ENCODE measurements at regions not wholly inside any gene's neighbourhood (a gene's known extent, or its start where the extent isn't known, plus 50 kb on each side); places are given as distances from the start of the nearest gene placed in this dataset.

DNA sequence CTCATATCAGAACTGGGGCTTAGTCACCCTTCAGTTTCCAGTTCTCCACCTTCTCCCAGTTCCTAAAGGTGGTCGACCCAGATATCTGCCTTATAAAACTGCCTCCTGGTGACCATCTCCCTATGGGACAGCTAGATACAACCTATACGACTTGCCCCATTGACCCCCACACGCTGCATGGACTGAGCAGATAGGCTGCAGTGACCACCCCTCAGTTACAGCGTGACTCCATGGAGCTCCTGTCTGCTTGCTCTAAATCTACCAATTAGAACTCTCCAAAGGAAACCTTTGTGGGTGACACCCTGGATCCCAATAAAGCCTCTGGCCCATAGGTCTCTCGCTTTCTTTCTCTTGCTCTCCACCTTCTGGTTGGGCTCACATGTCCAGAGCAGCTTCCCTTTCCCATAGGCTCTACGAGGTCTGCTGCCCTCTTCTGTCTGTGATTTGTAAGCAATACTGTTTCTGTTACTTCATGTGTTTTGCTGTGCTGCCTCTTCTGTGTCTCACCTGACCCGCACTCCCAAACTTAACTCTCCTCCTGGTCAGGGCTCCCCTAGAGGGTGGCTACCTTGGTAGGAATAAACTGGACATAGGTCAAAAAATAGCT, 971.3 kb upstream of the FAM98A start:
- no peak overlapping the region for H3K9ac ChIP-seq (ENCODE audit: low read depth in 1 of 2, low read length in 2 of 2)
- no peak overlapping the region for H3K27ac ChIP-seq (ENCODE audit: low read depth in 1 of 2, low read length in 2 of 2)
- no peak overlapping the region for H3K4me3 ChIP-seq (ENCODE audit: low read depth in 1 of 3, low read length in 3 of 3)
- TF ChIP-seq, protein P1, sequence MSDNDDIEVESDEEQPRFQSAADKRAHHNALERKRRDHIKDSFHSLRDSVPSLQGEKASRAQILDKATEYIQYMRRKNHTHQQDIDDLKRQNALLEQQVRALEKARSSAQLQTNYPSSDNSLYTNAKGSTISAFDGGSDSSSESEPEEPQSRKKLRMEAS (IDR thresholded peaks at IDR 0.05): no peak
- TF ChIP-seq NR2F2 (IDR thresholded peaks at IDR 0.05): no peak
- no peak for TF ChIP-seq YY1 (IDR thresholded peaks at IDR 0.05)
- TF ChIP-seq RAD21 (IDR thresholded peaks at IDR 0.05): peak; percentile 75 to 78
- TF ChIP-seq CTCF (IDR thresholded peaks at IDR 0.05; ENCODE audit: low read depth, low read length, missing input control): peak; percentile 32
- TF ChIP-seq RXRA (IDR thresholded peaks at IDR 0.05): no peak
- no peak for TF ChIP-seq SP1 (IDR thresholded peaks at IDR 0.05)
- TF ChIP-seq ZBTB33 (IDR thresholded peaks at IDR 0.05): no peak
- TF ChIP-seq HNF4G (IDR thresholded peaks at IDR 0.05): no peak
- TF ChIP-seq GABPA (IDR thresholded peaks at IDR 0.05 in 1 of 2, conservative IDR thresholded peaks at IDR 0.05 in 1 of 2): no peak
- TF ChIP-seq TAF1 (conservative IDR thresholded peaks at IDR 0.05): no peak
- H3K4me1 ChIP-seq (ENCODE audit: control insufficient read depth in 4 of 4, insufficient read depth in 4 of 4, low read length in 3 of 4): no peaks in the 10 kb centered on the region
- H3K27me3 ChIP-seq (ENCODE audit: control insufficient read depth in 4 of 4, insufficient read depth in 4 of 4, low read length in 3 of 4): no peaks in the 10 kb centered on the region
- no peak for DNase-seq (ENCODE audit: low spot score)
- no peaks in the 10 kb centered on the region for H3K9me3 ChIP-seq (ENCODE audit: control insufficient read depth in 4 of 4, low read length in 3 of 4)
- WGBS: 63% methylated on average over 7 of the region's 7 CpGs
- no peaks in the 10 kb centered on the region for H3K36me3 ChIP-seq (ENCODE audit: control insufficient read depth in 4 of 4, insufficient read depth in 3 of 4, low read depth in 1 of 4, low read length in 3 of 4)

GRCh38 chr2:34567128-34567527, 968.0 kb upstream of the FAM98A start:
- Histone ChIP-seq H3K4me3 (ENCODE audit: low read depth in 1 of 3, low read length in 3 of 3) (no peak overlapping the region), H3K27me3 (ENCODE audit: control insufficient read depth in 4 of 4, insufficient read depth in 4 of 4, low read length in 3 of 4) (no peaks in the 10 kb centered on the region), H3K9me3 (ENCODE audit: control insufficient read depth in 4 of 4, low read length in 3 of 4) (no peaks in the 10 kb centered on the region), H3K27ac (ENCODE audit: low read depth in 1 of 2, low read length in 2 of 2) (no peak overlapping the region), H3K4me1 (ENCODE audit: control insufficient read depth in 4 of 4, insufficient read depth in 4 of 4, low read length in 3 of 4) (no peaks in the 10 kb centered on the region), H3K36me3 (ENCODE audit: control insufficient read depth in 4 of 4, insufficient read depth in 3 of 4, low read depth in 1 of 4, low read length in 3 of 4) (no peaks in the 10 kb centered on the region), H3K9ac (ENCODE audit: low read depth in 1 of 2, low read length in 2 of 2) (no peak overlapping the region)
- no peak for DNase-seq (ENCODE audit: low spot score)
- WGBS: 70% methylated on average over 7 of the region's 7 CpGs
- TF ChIP-seq NR2F2 (IDR thresholded peaks at IDR 0.05): no peak
- TF ChIP-seq FOXA1 (IDR thresholded peaks at IDR 0.05): no peak
- no peak for TF ChIP-seq FOXA2 (IDR thresholded peaks at IDR 0.05)
- no peak for TF ChIP-seq SP1 (IDR thresholded peaks at IDR 0.05)
- no peak for TF ChIP-seq GABPA (IDR thresholded peaks at IDR 0.05 in 1 of 2, conservative IDR thresholded peaks at IDR 0.05 in 1 of 2)
- TF ChIP-seq, protein P2, sequence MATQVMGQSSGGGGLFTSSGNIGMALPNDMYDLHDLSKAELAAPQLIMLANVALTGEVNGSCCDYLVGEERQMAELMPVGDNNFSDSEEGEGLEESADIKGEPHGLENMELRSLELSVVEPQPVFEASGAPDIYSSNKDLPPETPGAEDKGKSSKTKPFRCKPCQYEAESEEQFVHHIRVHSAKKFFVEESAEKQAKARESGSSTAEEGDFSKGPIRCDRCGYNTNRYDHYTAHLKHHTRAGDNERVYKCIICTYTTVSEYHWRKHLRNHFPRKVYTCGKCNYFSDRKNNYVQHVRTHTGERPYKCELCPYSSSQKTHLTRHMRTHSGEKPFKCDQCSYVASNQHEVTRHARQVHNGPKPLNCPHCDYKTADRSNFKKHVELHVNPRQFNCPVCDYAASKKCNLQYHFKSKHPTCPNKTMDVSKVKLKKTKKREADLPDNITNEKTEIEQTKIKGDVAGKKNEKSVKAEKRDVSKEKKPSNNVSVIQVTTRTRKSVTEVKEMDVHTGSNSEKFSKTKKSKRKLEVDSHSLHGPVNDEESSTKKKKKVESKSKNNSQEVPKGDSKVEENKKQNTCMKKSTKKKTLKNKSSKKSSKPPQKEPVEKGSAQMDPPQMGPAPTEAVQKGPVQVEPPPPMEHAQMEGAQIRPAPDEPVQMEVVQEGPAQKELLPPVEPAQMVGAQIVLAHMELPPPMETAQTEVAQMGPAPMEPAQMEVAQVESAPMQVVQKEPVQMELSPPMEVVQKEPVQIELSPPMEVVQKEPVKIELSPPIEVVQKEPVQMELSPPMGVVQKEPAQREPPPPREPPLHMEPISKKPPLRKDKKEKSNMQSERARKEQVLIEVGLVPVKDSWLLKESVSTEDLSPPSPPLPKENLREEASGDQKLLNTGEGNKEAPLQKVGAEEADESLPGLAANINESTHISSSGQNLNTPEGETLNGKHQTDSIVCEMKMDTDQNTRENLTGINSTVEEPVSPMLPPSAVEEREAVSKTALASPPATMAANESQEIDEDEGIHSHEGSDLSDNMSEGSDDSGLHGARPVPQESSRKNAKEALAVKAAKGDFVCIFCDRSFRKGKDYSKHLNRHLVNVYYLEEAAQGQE (IDR thresholded peaks at IDR 0.05): no peak
- no peak for TF ChIP-seq CTCF (IDR thresholded peaks at IDR 0.05; ENCODE audit: low read depth, low read length, missing input control)
- TF ChIP-seq ZBTB33 (IDR thresholded peaks at IDR 0.05): no peak
- TF ChIP-seq, protein P3, sequence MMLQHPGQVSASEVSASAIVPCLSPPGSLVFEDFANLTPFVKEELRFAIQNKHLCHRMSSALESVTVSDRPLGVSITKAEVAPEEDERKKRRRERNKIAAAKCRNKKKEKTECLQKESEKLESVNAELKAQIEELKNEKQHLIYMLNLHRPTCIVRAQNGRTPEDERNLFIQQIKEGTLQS (IDR thresholded peaks at IDR 0.05): no peak
- no peak for TF ChIP-seq JUND (IDR thresholded peaks at IDR 0.05)
- TF ChIP-seq YY1 (IDR thresholded peaks at IDR 0.05): no peak
